H1 (cell line): ENCODE measurements at regions not wholly inside any gene's neighbourhood (a gene's known extent, or its start where the extent isn't known, plus 50 kb on each side); places are given as distances from the start of the nearest gene placed in this dataset.

Experiments
- CTCF ChIA-PET: fragments of 300-600 bp; sonication (Branson Sonifier 250); formaldehyde crosslinking; loops from one replicate; lab custom pipeline; 2021; ENCODE audit not compliant: partially characterized antibody; lab: Charles Lee
- POLR2A ChIA-PET: fragments of 300-600 bp; sonication (Branson Sonifier 250); formaldehyde crosslinking; loops from one replicate; lab custom pipeline; 2021; ENCODE audit warnings: inconsistent platforms; ENCODE audit not compliant: partially characterized antibody; lab: Charles Lee
- DNase-seq, 2 experiments: peaks; one replicate each; pipeline versions ENCODE4 v3.0.0 to v3.0.0-alpha.2; 2010 to 2022; ENCODE audit warnings: low spot score in 2 of 2, low read depth in 1 of 2, mixed read lengths in 1 of 2
- FAIRE-seq: peaks from 2 replicates; lab custom pipeline; 2011; peaks lifted over from hg19 to GRCh38; lab: Jason Lieb, UNC
- H2AFZ ChIP-seq: 2 replicates; pipeline ENCODE4 v1.8.1; 2012; ENCODE audit warnings: low read length, inconsistent platforms
- H2AK5ac ChIP-seq: 2 replicates; pipeline ENCODE4 v1.6.1; 2013; ENCODE audit warnings: low read depth, low read length
- H2BK120ac ChIP-seq: replicated peaks from 2 replicates; pipeline ENCODE3; 2013; ENCODE audit warnings: low read depth, low read length, inconsistent platforms
- H2BK12ac ChIP-seq: 2 replicates; pipeline ENCODE4 v1.6.1; 2013; ENCODE audit warnings: low read depth, low read length
- H2BK15ac ChIP-seq: 2 replicates; pipeline ENCODE4 v1.6.1; 2013; ENCODE audit warnings: low read length
- H2BK20ac ChIP-seq: 2 replicates; pipeline ENCODE4 v1.6.1; 2013; ENCODE audit warnings: low read length
- H2BK5ac ChIP-seq: 2 replicates; pipeline ENCODE4 v1.6.1; 2013; ENCODE audit warnings: low read depth, low read length
- H3K14ac ChIP-seq: 2 replicates; pipeline ENCODE4 v1.6.1; 2013; ENCODE audit warnings: inconsistent platforms; ENCODE audit not compliant: insufficient read length
- H3K18ac ChIP-seq: 2 replicates; pipeline ENCODE4 v1.6.1; 2013; ENCODE audit warnings: low read length; ENCODE audit errors: extremely low read depth
- H3K23ac ChIP-seq: 2 replicates; pipeline ENCODE4 v1.6.1; 2013; ENCODE audit warnings: inconsistent platforms; ENCODE audit not compliant: insufficient read length
- H3K23me2 ChIP-seq: 2 replicates; pipeline ENCODE4 v1.6.1; 2013; ENCODE audit warnings: low read depth, low read length
- H3K27ac ChIP-seq: 2 replicates; pipeline ENCODE4 v1.6.1; 2011; ENCODE audit warnings: low read depth, low read length, inconsistent platforms
- H3K27me3 ChIP-seq, 4 experiments: replicated peaks in 1 of 4; 1 replicate in 1 of 4; 2 replicates in 3 of 4; pipeline versions ENCODE4 v1.6.1 to v1.8.1; 2011 to 2013; ENCODE audit warnings: low read length in 3 of 4, mild to moderate bottlenecking in 3 of 4, inconsistent platforms in 2 of 4, mixed read lengths in 2 of 4, moderate library complexity in 1 of 4; ENCODE audit not compliant: control insufficient read depth in 3 of 4, insufficient read depth in 3 of 4; ENCODE audit errors: extremely low read depth in 1 of 4
- H3K36me3 ChIP-seq, 4 experiments: 2 replicates each; pipeline versions ENCODE4 v1.6.1 to v1.8.1; 2011 to 2013; ENCODE audit warnings: mild to moderate bottlenecking in 4 of 4, low read length in 3 of 4, moderate library complexity in 2 of 4, control low read depth in 1 of 4, inconsistent platforms in 1 of 4; ENCODE audit not compliant: insufficient read depth in 4 of 4, control insufficient read depth in 2 of 4
- H3K4ac ChIP-seq: replicated peaks from 2 replicates; pipeline ENCODE3; 2013; ENCODE audit warnings: low read length, low read depth, mixed read lengths, inconsistent platforms; ENCODE audit not compliant: insufficient read length
- H3K4me1 ChIP-seq, 4 experiments: replicated peaks in 1 of 4; 1 replicate in 1 of 4; 2 replicates in 3 of 4; pipeline versions ENCODE4 v1.6.1 to v1.8.1; 2011 to 2013; ENCODE audit warnings: low read length in 3 of 4, inconsistent platforms in 2 of 4, mixed read lengths in 1 of 4; ENCODE audit not compliant: insufficient read depth in 4 of 4, control insufficient read depth in 3 of 4
- H3K4me2 ChIP-seq, 2 experiments: 2 replicates each; pipeline versions ENCODE4 v1.6.1 to v1.8.1; 2011 to 2013; ENCODE audit warnings: low read depth in 2 of 2, low read length in 2 of 2, control low read depth in 1 of 2, inconsistent platforms in 1 of 2, mild to moderate bottlenecking in 1 of 2; ENCODE audit not compliant: insufficient read depth in 1 of 2
- H3K4me3 ChIP-seq, 4 experiments: fragments of 200-600, 300-600 bp in 1 of 4; sonication (generic), shearing (Covaris generic), sonication (Bioruptor Twin) in 1 of 4; 2 replicates each; pipeline versions ENCODE4 v1.5.1 to v1.8.1; 2011 to 2016; ENCODE audit warnings: low read length in 4 of 4, low read depth in 3 of 4, control low read depth in 2 of 4, inconsistent platforms in 2 of 4, mild to moderate bottlenecking in 2 of 4, mixed read lengths in 1 of 4, moderate library complexity in 1 of 4; ENCODE audit not compliant: insufficient read depth in 2 of 4; ENCODE audit errors: extremely low read depth in 1 of 4
- H3K56ac ChIP-seq: replicated peaks from 2 replicates; pipeline ENCODE3; 2013; ENCODE audit warnings: low read depth, mild to moderate bottlenecking, mixed read lengths, low read length, inconsistent platforms; ENCODE audit not compliant: insufficient read length
- H3K79me1 ChIP-seq: 2 replicates; pipeline ENCODE4 v1.6.1; 2013; ENCODE audit warnings: low read depth, low read length, control low read depth
- H3K79me2 ChIP-seq, 2 experiments: 2 replicates each; pipeline versions ENCODE4 v1.6.1 to v1.8.1; 2012 to 2013; ENCODE audit warnings: low read length in 2 of 2, mild to moderate bottlenecking in 2 of 2, inconsistent platforms in 1 of 2; ENCODE audit not compliant: insufficient read depth in 2 of 2, control insufficient read depth in 1 of 2
- H3K9ac ChIP-seq, 4 experiments: replicated peaks in 1 of 4; 1 replicate in 1 of 4; 2 replicates in 3 of 4; pipeline versions ENCODE4 v1.6.1 to v1.8.1; 2011 to 2013; ENCODE audit warnings: low read depth in 3 of 4, low read length in 3 of 4, control low read depth in 2 of 4, mild to moderate bottlenecking in 2 of 4, moderate library complexity in 2 of 4, inconsistent platforms in 1 of 4; ENCODE audit errors: extremely low read depth in 1 of 4
- H3K9me3 ChIP-seq, 2 experiments: 2 replicates each; pipeline versions ENCODE4 v1.6.1 to v1.8.1; 2012 to 2013; ENCODE audit warnings: mild to moderate bottlenecking in 2 of 2, moderate library complexity in 2 of 2, control low read depth in 1 of 2, inconsistent platforms in 1 of 2, low read depth in 1 of 2, low read length in 1 of 2, mixed read lengths in 1 of 2; ENCODE audit not compliant: insufficient read depth in 2 of 2
- H4K20me1 ChIP-seq, 2 experiments: replicated peaks in 1 of 2; 2 replicates each; pipeline versions ENCODE3 to v1.8.1; 2011 to 2013; ENCODE audit warnings: inconsistent platforms in 2 of 2, low read length in 2 of 2, mild to moderate bottlenecking in 1 of 2; ENCODE audit not compliant: insufficient read depth in 2 of 2, control insufficient read depth in 1 of 2
- H4K5ac ChIP-seq: 2 replicates; pipeline ENCODE4 v1.6.1; 2013; ENCODE audit warnings: low read length, low read depth, mixed read lengths, inconsistent platforms; ENCODE audit not compliant: insufficient read length
- H4K8ac ChIP-seq: 2 replicates; pipeline ENCODE4 v1.8.0; 2013; ENCODE audit warnings: mild to moderate bottlenecking, moderate library complexity, low read length, inconsistent platforms; ENCODE audit not compliant: insufficient read depth; ENCODE audit errors: extremely low read depth
- H4K91ac ChIP-seq: replicated peaks from 2 replicates; pipeline ENCODE3; 2013; ENCODE audit warnings: low read length, mixed read lengths, inconsistent platforms; ENCODE audit not compliant: insufficient read length
- ATF3 ChIP-seq: IDR thresholded peaks from 2 replicates; pipeline ENCODE4 v1.6.1; 2011; ENCODE audit warnings: low read depth, mild to moderate bottlenecking, low read length; ENCODE audit not compliant: insufficient read depth
- CBX8 ChIP-seq: fragments of 300-800, 300-1000 bp; sonication (generic); IDR thresholded peaks from 2 replicates; pipeline ENCODE4 v1.7.1; 2016; ENCODE audit warnings: low read depth, low read length, borderline replicate concordance
- CEBPB ChIP-seq: IDR thresholded peaks from 2 replicates; pipeline ENCODE4 v1.6.1; 2012; ENCODE audit warnings: low read depth, low read length
- CREB1 ChIP-seq: IDR thresholded peaks from 2 replicates; pipeline ENCODE4 v1.6.1; 2012; ENCODE audit warnings: inconsistent platforms
- JUN ChIP-seq: IDR thresholded peaks from 2 replicates; pipeline ENCODE4 v1.6.1; 2011; ENCODE audit warnings: low read depth, mild to moderate bottlenecking, improper control_type of control experiment, low read length
- KDM1A ChIP-seq: fragments of 200-600, 300-600 bp; sonication (generic); IDR thresholded peaks from 2 replicates; pipeline ENCODE4 v1.7.1; 2016; ENCODE audit warnings: mild to moderate bottlenecking, low read length, borderline replicate concordance
- POU5F1 ChIP-seq: IDR thresholded peaks from 2 replicates; pipeline ENCODE4 v1.6.1; 2011; ENCODE audit warnings: low read depth, mild to moderate bottlenecking, low read length, moderate library complexity
- RXRA ChIP-seq: IDR thresholded peaks from 2 replicates; pipeline ENCODE4 v1.6.1; 2011; ENCODE audit warnings: low read depth, mild to moderate bottlenecking, low read length, moderate library complexity; ENCODE audit not compliant: insufficient read depth
- SP4 ChIP-seq: IDR thresholded peaks from 2 replicates; pipeline ENCODE4 v1.6.1; 2012; ENCODE audit warnings: low read length, inconsistent platforms
- TBP ChIP-seq: IDR thresholded peaks from 2 replicates; pipeline ENCODE4 v1.6.1; 2011; ENCODE audit warnings: low read depth, low read length, improper control_type of control experiment
- WGBS, 2 experiments: shearing (Covaris generic) in 1 of 2; methylation state at CpG; one replicate each; pipeline versions ENCODE4 v1.1.6 to v1.1.7; 2013 to 2015; ENCODE audit warnings: low lambda C conversion rate in 2 of 2, mixed read lengths in 2 of 2, inconsistent platforms in 1 of 2, low coverage in 1 of 2, missing lambda C conversion rate in 1 of 2; ENCODE audit not compliant: insufficient replicate concordance in 2 of 2, insufficient coverage in 1 of 2, insufficient read length in 1 of 2; ENCODE audit errors: extremely low coverage in 1 of 2, missing lambda C conversion rate in 1 of 2; 5-methylcytosine and 5-hydroxymethylcytosine counted together
- TF ChIP-seq, protein P1 (sequence below): IDR thresholded peaks from 2 replicates; pipeline ENCODE4 v1.6.1; 2011; ENCODE audit warnings: low read length, improper control_type of control experiment

DNA sequence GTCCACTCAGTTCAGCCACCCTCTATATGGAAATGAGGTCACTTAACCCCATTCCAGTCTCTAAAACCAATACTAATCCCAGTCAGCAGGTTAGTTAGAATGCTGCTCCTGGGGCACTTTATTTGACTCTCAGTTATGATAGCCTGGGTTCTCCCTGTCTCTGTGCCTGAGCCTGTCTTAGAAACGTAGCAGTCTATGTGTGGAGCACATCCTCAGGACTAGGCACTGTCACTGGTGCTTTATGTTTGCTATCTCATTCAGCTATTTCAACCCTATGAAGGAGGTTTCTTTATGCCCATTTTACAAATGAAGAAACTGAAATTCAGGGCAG is 152.5 kb upstream of the PKDCC start:
- Histone ChIP-seq H2BK120ac (no peak overlapping the region), H3K27me3 (no peaks in the 10 kb centered on the region), H3K23me2 (no peaks in the 10 kb centered on the region), H3K4me1 (no peaks in the 10 kb centered on the region), H3K14ac (no peak overlapping the region), H2BK15ac (no peak overlapping the region), H4K20me1 (no peaks in the 10 kb centered on the region), H2AFZ (no peak overlapping the region), H3K56ac (no peak overlapping the region), H3K27ac (no peak overlapping the region), H2AK5ac (no peak overlapping the region), H4K5ac (no peak overlapping the region), H2BK12ac (no peak overlapping the region), H3K4ac (no peak overlapping the region), H4K8ac (no peak overlapping the region), H3K23ac (no peak overlapping the region), H3K79me2 (no peaks in the 10 kb centered on the region), H3K18ac (no peak overlapping the region), H3K79me1 (no peaks in the 10 kb centered on the region), H3K36me3 (no peaks in the 10 kb centered on the region), H3K4me2 (no peak overlapping the region), H4K91ac (no peak overlapping the region), H3K4me3 (no peak overlapping the region), H3K9me3 (no peaks in the 10 kb centered on the region), H3K9ac (no peak overlapping the region), H2BK20ac (no peak overlapping the region), H2BK5ac (no peak overlapping the region)
- ChIA-PET POLR2A (no interaction called here), CTCF (interaction anchor here (1.3 to 6.4 kb wide), 3 partner anchors 10 to 42 kb away, joined by 3 to 35 read pairs (median 9); no protein-coding TSS in a partner anchor)
- 78% methylated on average over 1 of the region's 1 CpG; no CpG with 5 or more reads in 1 of the 2 experiments for whole genome bisulfite sequencing, 2 experiments
- no peak for DNase-seq
- FAIRE-seq, result no peak
- TF ChIP-seq CBX8, result no peak
- no peak for TF ChIP-seq CEBPB
- TF ChIP-seq, protein P1, sequence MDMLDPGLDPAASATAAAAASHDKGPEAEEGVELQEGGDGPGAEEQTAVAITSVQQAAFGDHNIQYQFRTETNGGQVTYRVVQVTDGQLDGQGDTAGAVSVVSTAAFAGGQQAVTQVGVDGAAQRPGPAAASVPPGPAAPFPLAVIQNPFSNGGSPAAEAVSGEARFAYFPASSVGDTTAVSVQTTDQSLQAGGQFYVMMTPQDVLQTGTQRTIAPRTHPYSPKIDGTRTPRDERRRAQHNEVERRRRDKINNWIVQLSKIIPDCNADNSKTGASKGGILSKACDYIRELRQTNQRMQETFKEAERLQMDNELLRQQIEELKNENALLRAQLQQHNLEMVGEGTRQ, result no peak
- no peak for TF ChIP-seq POU5F1
- no peak for TF ChIP-seq CREB1
- no peak for TF ChIP-seq SP4
- TF ChIP-seq RXRA, result no peak
- TF ChIP-seq TBP, result no peak
- no peak for TF ChIP-seq JUN
- no peak for TF ChIP-seq KDM1A
- no peak for TF ChIP-seq ATF3
